ENCODE measurements at regions not wholly inside any gene's neighbourhood (a gene's known extent, or its start where the extent isn't known, plus 50 kb on each side); places are given as distances from the start of the nearest gene placed in this dataset.

DNA sequence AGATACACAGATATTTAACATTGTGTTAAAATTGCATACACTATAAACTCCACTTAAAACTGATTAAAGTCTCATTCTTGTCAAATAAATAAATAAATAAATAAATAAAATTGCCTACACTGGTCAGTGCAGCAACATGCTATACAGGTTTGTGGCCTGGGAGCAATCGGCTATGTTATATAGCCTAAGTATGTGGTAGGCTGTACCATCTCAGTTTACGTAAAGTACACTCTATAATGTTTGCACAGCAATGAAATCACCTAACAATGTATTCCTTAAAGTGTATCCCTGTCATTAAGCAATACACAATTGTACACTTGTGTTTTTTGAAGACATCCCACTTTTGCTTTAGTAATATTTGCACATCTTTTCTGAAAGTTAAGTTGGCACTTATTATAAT, 337.7 kb upstream of the SETBP1 start:
- Histone ChIP-seq H3K9ac (ENCODE audit: insufficient read depth, low read length) (no peak overlapping the region), H3K27ac (ENCODE audit: insufficient read depth, low read length) (no peak overlapping the region), H3K4me3 (replicated peaks in 1 of 4; ENCODE audit: control extremely low read depth in 1 of 4, insufficient read depth in 1 of 4, low read depth in 3 of 4, low read length in 4 of 4) (no peak overlapping the region), H3K4me2 (ENCODE audit: extremely low read depth, insufficient read depth, low read length) (no peak overlapping the region), H3K9me3 (ENCODE audit: control insufficient read depth, insufficient read depth, low read depth, low read length) (no peaks in the 10 kb centered on the region), H3K4me1 (ENCODE audit: control insufficient read depth, extremely low read depth, insufficient read depth, low read length) (no peaks in the 10 kb centered on the region), H3K36me3 (ENCODE audit: control insufficient read depth, insufficient read depth, low read length) (no peaks in the 10 kb centered on the region), H3K79me2 (ENCODE audit: control insufficient read depth, insufficient read depth, low read length) (no peaks in the 10 kb centered on the region), H2AFZ (ENCODE audit: low read length) (no peak overlapping the region), H4K20me1 (ENCODE audit: control insufficient read depth, extremely low read depth, insufficient read depth, low read length) (no peaks in the 10 kb centered on the region), H3K27me3 (ENCODE audit: control insufficient read depth, insufficient read depth, low read length) (no peaks in the 10 kb centered on the region)
- DNase-seq (ENCODE audit: low read depth in 2 of 2): no peak
- TF ChIP-seq, protein P1, sequence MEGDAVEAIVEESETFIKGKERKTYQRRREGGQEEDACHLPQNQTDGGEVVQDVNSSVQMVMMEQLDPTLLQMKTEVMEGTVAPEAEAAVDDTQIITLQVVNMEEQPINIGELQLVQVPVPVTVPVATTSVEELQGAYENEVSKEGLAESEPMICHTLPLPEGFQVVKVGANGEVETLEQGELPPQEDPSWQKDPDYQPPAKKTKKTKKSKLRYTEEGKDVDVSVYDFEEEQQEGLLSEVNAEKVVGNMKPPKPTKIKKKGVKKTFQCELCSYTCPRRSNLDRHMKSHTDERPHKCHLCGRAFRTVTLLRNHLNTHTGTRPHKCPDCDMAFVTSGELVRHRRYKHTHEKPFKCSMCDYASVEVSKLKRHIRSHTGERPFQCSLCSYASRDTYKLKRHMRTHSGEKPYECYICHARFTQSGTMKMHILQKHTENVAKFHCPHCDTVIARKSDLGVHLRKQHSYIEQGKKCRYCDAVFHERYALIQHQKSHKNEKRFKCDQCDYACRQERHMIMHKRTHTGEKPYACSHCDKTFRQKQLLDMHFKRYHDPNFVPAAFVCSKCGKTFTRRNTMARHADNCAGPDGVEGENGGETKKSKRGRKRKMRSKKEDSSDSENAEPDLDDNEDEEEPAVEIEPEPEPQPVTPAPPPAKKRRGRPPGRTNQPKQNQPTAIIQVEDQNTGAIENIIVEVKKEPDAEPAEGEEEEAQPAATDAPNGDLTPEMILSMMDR (conservative IDR thresholded peaks at IDR 0.05 in 1 of 2, IDR thresholded peaks at IDR 0.05 in 1 of 2; ENCODE audit: low read depth in 1 of 2, low read length in 2 of 2): no peak
- no peak for TF ChIP-seq EZH2 (IDR thresholded peaks at IDR 0.05; ENCODE audit: low read length, missing control alignments)

DNA sequence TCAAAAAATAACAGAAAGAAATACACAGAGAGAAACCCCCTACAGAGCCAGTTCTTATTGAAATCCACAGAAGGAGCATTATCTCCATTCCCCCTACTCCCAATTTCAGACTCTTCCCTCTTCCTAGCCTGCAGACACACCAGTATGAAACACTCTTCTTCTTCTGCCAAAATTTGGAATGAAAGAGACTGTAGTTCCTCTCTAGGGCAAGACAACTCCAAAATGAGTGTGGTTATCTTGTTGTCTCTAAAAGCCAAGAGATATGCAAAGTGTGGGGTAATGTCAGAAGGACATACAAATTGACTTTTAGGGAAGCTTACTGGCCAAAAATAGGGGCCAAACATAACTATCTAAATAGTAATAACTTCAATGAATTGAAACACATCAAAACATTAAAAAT, 337.1 kb upstream of the SETBP1 start:
- Histone ChIP-seq H4K20me1 (ENCODE audit: control insufficient read depth, extremely low read depth, insufficient read depth, low read length) (no peaks in the 10 kb centered on the region), H3K27ac (ENCODE audit: insufficient read depth, low read length) (no peak overlapping the region), H3K4me1 (ENCODE audit: control insufficient read depth, extremely low read depth, insufficient read depth, low read length) (no peaks in the 10 kb centered on the region), H2AFZ (ENCODE audit: low read length) (no peak overlapping the region), H3K4me2 (ENCODE audit: extremely low read depth, insufficient read depth, low read length) (no peak overlapping the region), H3K36me3 (ENCODE audit: control insufficient read depth, insufficient read depth, low read length) (no peaks in the 10 kb centered on the region), H3K79me2 (ENCODE audit: control insufficient read depth, insufficient read depth, low read length) (no peaks in the 10 kb centered on the region), H3K27me3 (ENCODE audit: control insufficient read depth, insufficient read depth, low read length) (no peaks in the 10 kb centered on the region), H3K9me3 (ENCODE audit: control insufficient read depth, insufficient read depth, low read depth, low read length) (no peaks in the 10 kb centered on the region), H3K4me3 (replicated peaks in 1 of 4; ENCODE audit: control extremely low read depth in 1 of 4, insufficient read depth in 1 of 4, low read depth in 3 of 4, low read length in 4 of 4) (no peak overlapping the region), H3K9ac (ENCODE audit: insufficient read depth, low read length) (no peak overlapping the region)
- DNase-seq (ENCODE audit: low read depth in 2 of 2): no peak
- TF ChIP-seq, protein P1 (conservative IDR thresholded peaks at IDR 0.05 in 1 of 2, IDR thresholded peaks at IDR 0.05 in 1 of 2; ENCODE audit: low read depth in 1 of 2, low read length in 2 of 2): no peak
- no peak for TF ChIP-seq EZH2 (IDR thresholded peaks at IDR 0.05; ENCODE audit: low read length, missing control alignments)

DNA sequence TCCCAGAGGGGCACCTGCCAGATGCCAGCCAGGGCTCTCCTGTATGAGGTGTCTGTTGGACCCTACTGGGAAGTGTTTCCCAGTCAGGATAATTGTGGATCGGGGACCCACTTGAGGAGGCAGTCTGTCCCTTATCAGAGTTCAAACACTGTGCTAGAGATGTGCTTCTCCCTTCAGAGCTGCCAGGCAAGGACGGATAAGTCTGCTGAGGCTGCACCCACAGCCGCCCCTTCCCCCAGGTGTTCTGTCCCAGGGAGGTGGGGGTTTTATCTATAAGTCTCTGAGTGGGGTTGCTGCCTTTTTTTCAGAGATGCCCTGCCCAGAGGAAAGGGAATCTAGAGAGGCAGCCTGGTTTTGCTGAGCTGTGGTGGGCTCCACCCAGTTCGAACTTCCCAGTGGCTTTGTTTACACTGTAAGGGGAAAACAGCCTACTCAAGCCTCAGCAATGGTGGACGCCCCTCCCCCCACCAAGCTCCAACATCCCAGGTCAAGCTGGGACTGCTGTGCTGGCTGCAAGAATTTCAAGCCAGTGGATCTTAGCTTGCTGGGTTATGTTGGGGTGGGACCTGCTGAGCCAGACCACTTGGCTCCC, 324.0 kb upstream of the SETBP1 start:
- DNase-seq (ENCODE audit: low read depth in 2 of 2): no peak
- Histone ChIP-seq H4K20me1 (ENCODE audit: control insufficient read depth, extremely low read depth, insufficient read depth, low read length) (no peaks in the 10 kb centered on the region), H3K27ac (ENCODE audit: insufficient read depth, low read length) (no peak overlapping the region), H3K79me2 (ENCODE audit: control insufficient read depth, insufficient read depth, low read length) (no peaks in the 10 kb centered on the region), H3K9ac (ENCODE audit: insufficient read depth, low read length) (no peak overlapping the region), H3K36me3 (ENCODE audit: control insufficient read depth, insufficient read depth, low read length) (no peaks in the 10 kb centered on the region), H2AFZ (ENCODE audit: low read length) (no peak overlapping the region), H3K9me3 (ENCODE audit: control insufficient read depth, insufficient read depth, low read depth, low read length) (no peaks in the 10 kb centered on the region), H3K27me3 (ENCODE audit: control insufficient read depth, insufficient read depth, low read length) (no peaks in the 10 kb centered on the region), H3K4me1 (ENCODE audit: control insufficient read depth, extremely low read depth, insufficient read depth, low read length) (no peaks in the 10 kb centered on the region), H3K4me3 (replicated peaks in 1 of 4; ENCODE audit: control extremely low read depth in 1 of 4, insufficient read depth in 1 of 4, low read depth in 3 of 4, low read length in 4 of 4) (no peak overlapping the region), H3K4me2 (ENCODE audit: extremely low read depth, insufficient read depth, low read length) (no peak overlapping the region)
- TF ChIP-seq, protein P1 (conservative IDR thresholded peaks at IDR 0.05 in 1 of 2, IDR thresholded peaks at IDR 0.05 in 1 of 2; ENCODE audit: low read depth in 1 of 2, low read length in 2 of 2): no peak
- no peak for TF ChIP-seq EZH2 (IDR thresholded peaks at IDR 0.05; ENCODE audit: low read length, missing control alignments)
